ENCODE measurements at regions not wholly inside any gene's neighbourhood (a gene's known extent, or its start where the extent isn't known, plus 50 kb on each side); places are given as distances from the start of the nearest gene placed in this dataset.

- Histone ChIP-seq H3K4ac (replicated peaks; ENCODE audit: insufficient read length, low read depth, low read length) (no peak overlapping the region), H3K27me3 (replicated peaks in 1 of 4; ENCODE audit: control insufficient read depth in 3 of 4, extremely low read depth in 1 of 4, insufficient read depth in 3 of 4, low read length in 3 of 4) (no peaks in the 10 kb centered on the region), H2BK12ac (ENCODE audit: low read depth, low read length) (no peak overlapping the region), H2BK15ac (ENCODE audit: low read length) (no peak overlapping the region), H3K18ac (ENCODE audit: extremely low read depth, low read length) (no peak overlapping the region), H4K8ac (ENCODE audit: extremely low read depth, insufficient read depth, low read length) (no peak overlapping the region), H3K56ac (replicated peaks; ENCODE audit: insufficient read length, low read depth, low read length) (no peak overlapping the region), H3K4me2 (ENCODE audit: insufficient read depth in 1 of 2, low read depth in 2 of 2, low read length in 2 of 2) (no peak overlapping the region), H3K79me2 (ENCODE audit: control insufficient read depth in 1 of 2, insufficient read depth in 2 of 2, low read length in 2 of 2) (no peaks in the 10 kb centered on the region), H4K91ac (replicated peaks; ENCODE audit: insufficient read length, low read length) (no peak overlapping the region), H2BK20ac (ENCODE audit: low read length) (no peak overlapping the region), H3K23ac (ENCODE audit: insufficient read length) (no peak overlapping the region), H3K79me1 (ENCODE audit: low read depth, low read length) (no peaks in the 10 kb centered on the region), H2AFZ (ENCODE audit: low read length) (no peak overlapping the region), H4K20me1 (replicated peaks in 1 of 2; ENCODE audit: control insufficient read depth in 1 of 2, insufficient read depth in 2 of 2, low read length in 2 of 2) (no peaks in the 10 kb centered on the region), H4K5ac (ENCODE audit: insufficient read length, low read depth, low read length) (no peak overlapping the region), H3K9me3 (ENCODE audit: insufficient read depth in 2 of 2, low read depth in 1 of 2, low read length in 1 of 2) (no peaks in the 10 kb centered on the region), H2BK120ac (replicated peaks; ENCODE audit: low read depth, low read length) (no peak overlapping the region), H2BK5ac (ENCODE audit: low read depth, low read length) (no peak overlapping the region), H3K9ac (replicated peaks in 1 of 4; ENCODE audit: extremely low read depth in 1 of 4, low read depth in 3 of 4, low read length in 3 of 4) (no peak overlapping the region), H3K14ac (ENCODE audit: insufficient read length) (no peak overlapping the region), H3K36me3 (ENCODE audit: control insufficient read depth in 2 of 4, insufficient read depth in 4 of 4, low read length in 3 of 4) (no peaks in the 10 kb centered on the region), H2AK5ac (ENCODE audit: low read depth, low read length) (no peak overlapping the region), H3K4me1 (replicated peaks in 1 of 4; ENCODE audit: control insufficient read depth in 3 of 4, insufficient read depth in 4 of 4, low read length in 3 of 4) (no peaks in the 10 kb centered on the region), H3K23me2 (ENCODE audit: low read depth, low read length) (no peaks in the 10 kb centered on the region), H3K27ac (ENCODE audit: low read depth, low read length) (no peak overlapping the region), H3K4me3 (ENCODE audit: extremely low read depth in 1 of 4, insufficient read depth in 2 of 4, low read depth in 3 of 4, low read length in 4 of 4) (no peak overlapping the region)
- TF ChIP-seq JUND (IDR thresholded peaks at IDR 0.05; ENCODE audit: low read length) (no peak), CHD2 (IDR thresholded peaks at IDR 0.05; ENCODE audit: low read length) (no peak), POU5F1 (IDR thresholded peaks at IDR 0.05; ENCODE audit: low read depth, low read length) (no peak)
- CTCF ChIA-PET (ENCODE audit: partially characterized antibody) = interaction anchor here (1.1 kb wide), 2 partner anchors 9 to 11 kb away, joined by 3 to 4 read pairs; no protein-coding TSS in a partner anchor
- DNase-seq (ENCODE audit: low read depth in 1 of 2, low spot score in 2 of 2) (no peak), FAIRE-seq (no peak)
- POLR2A ChIA-PET (ENCODE audit: partially characterized antibody) = no interaction called here
- 81% methylated on average over 2 of the region's 2 CpGs; no CpG with 5 or more reads in 1 of the 2 experiments for WGBS, 2 experiments (ENCODE audit: extremely low coverage in 1 of 2, insufficient coverage in 1 of 2, insufficient read length in 1 of 2, insufficient replicate concordance in 2 of 2, low coverage in 1 of 2, low lambda C conversion rate in 2 of 2, missing lambda C conversion rate in 1 of 2)
Measured at GRCh38 chr5:110339399-110339798, 387.1 kb downstream of the TMEM232 start.
